Heart right ventricle (tissue), 16 donors: ENCODE measurements at regions not wholly inside any gene's neighbourhood (a gene's known extent, or its start where the extent isn't known, plus 50 kb on each side); places are given as distances from the start of the nearest gene placed in this dataset.

Experiments
- ATAC-seq, 8 donors: fragments of 200-7000 bp; cut with Tn5 transposase; one replicate each; pipeline ENCODE4 v1.9.1; 2020; ENCODE audit warnings: mild to moderate bottlenecking in 8 of 8, moderate library complexity in 8 of 8, moderate number of reproducible peaks in 1 of 8
- DNase-seq, 2 donors: peaks; one replicate each; pipeline ENCODE4 v3.0.0-alpha.2; 2020
- H3K27ac ChIP-seq, 10 donors: fragments of 200-600 bp; sonication (generic) in 2 of 10; one replicate each; pipeline versions ENCODE4 v1.5.0 to v1.8.0; 2020 to 2022; ENCODE audit warnings: mild to moderate bottlenecking in 3 of 10
- H3K27me3 ChIP-seq, 7 donors: fragments of 200-600 bp; one replicate each; pipeline ENCODE4 v1.8.0; 2021 to 2022; ENCODE audit warnings: mild to moderate bottlenecking in 2 of 7
- H3K36me3 ChIP-seq, 9 donors: fragments of 200-600 bp; sonication (generic) in 1 of 9; one replicate each; pipeline versions ENCODE4 v1.5.0 to v1.8.0; 2020 to 2022; ENCODE audit warnings: mild to moderate bottlenecking in 2 of 9
- H3K4me1 ChIP-seq, 9 donors: fragments of 200-600 bp; sonication (generic) in 1 of 9; one replicate each; pipeline versions ENCODE4 v1.5.0 to v1.8.0; 2020 to 2022; ENCODE audit warnings: mild to moderate bottlenecking in 4 of 9
- H3K4me3 ChIP-seq, 10 donors: fragments of 200-600 bp; sonication (generic) in 2 of 10; one replicate each; pipeline versions ENCODE4 v1.5.0 to v1.8.0; 2020 to 2022; ENCODE audit warnings: mild to moderate bottlenecking in 7 of 10, moderate library complexity in 2 of 10
- H3K9me3 ChIP-seq, 11 donors: fragments of 200-600 bp in 10 of 11; sonication (generic) in 2 of 11; one replicate each; pipeline versions ENCODE4 v1.5.0 to v1.8.0; 2013 to 2022; ENCODE audit warnings: mild to moderate bottlenecking in 2 of 11, control low read depth in 1 of 11, moderate library complexity in 1 of 11
- WGBS, 2 donors: extraction: QIAGEN DNeasy Blood & Tissue Kit; methylation state at CpG; one replicate each; pipeline ENCODE4 v1.1.7; 2013; ENCODE audit warnings: inconsistent platforms in 1 of 2; 5-methylcytosine and 5-hydroxymethylcytosine counted together
- intact Hi-C, 10 donors: fragments of 100-400 bp; cut with DNase I; formaldehyde crosslinking; loops; one replicate each; pipeline versions ENCODE4 v1.11.1 to v1.14.2; 2022
- TF ChIP-seq, protein P1 (sequence below), 9 donors: fragments of 200-600 bp; sonication (generic) in 2 of 9; IDR thresholded peaks; one replicate each; pipeline versions ENCODE4 v1.5.0 to v1.8.0; 2021 to 2022; ENCODE audit warnings: antibody characterized with exemption in 9 of 9, mild to moderate bottlenecking in 5 of 9, moderate library complexity in 1 of 9
- donor health status: Arrhythmogenic right ventricular cardiomyopathy.
- donor health status: ischemic (EF 13 %, LVEDD 7.1; RV severe dilation, severe dysfunction).
- donor health status: healthy with polysubstance abuse.
- donor health status: DM: no; HTN: yes; CAD: no.
- donor health status: DM: no; HTN: no; CAD: no.
- donor health status: ischemic (EF 25% LVEDD 6.9; RV normal size, moderate dysfunction).
- donor health status: ischemic (EF 25% LVEDD 5.7; RV mildly dilated, moderate dysfunction).
- donor health status: healthy.
- donor health status: DM: yes; HTN: yes; CAD: no.
- donor health status: Ischemic cardiomyopathy.
- donor health status: ischemic (EF 35%, LVEDD 5.7; RV mildly dilated, moderate dysfunction).
- donor health status: nonischemic (EF 11% LVEDD 7.7; RV severe dilation, severe dysfunction).
- donor health status: DM: yes; HTN: yes; CAD: no.
- donor health status: PGD.
- donor health status: ischemic (EF 29% LVEDD 5.4; RV normal size, mild dysfunction).
- donor health status: nonischemic (EF 23%, LVEDD 6.1; RV moderate dilation, normal function).

DNA sequence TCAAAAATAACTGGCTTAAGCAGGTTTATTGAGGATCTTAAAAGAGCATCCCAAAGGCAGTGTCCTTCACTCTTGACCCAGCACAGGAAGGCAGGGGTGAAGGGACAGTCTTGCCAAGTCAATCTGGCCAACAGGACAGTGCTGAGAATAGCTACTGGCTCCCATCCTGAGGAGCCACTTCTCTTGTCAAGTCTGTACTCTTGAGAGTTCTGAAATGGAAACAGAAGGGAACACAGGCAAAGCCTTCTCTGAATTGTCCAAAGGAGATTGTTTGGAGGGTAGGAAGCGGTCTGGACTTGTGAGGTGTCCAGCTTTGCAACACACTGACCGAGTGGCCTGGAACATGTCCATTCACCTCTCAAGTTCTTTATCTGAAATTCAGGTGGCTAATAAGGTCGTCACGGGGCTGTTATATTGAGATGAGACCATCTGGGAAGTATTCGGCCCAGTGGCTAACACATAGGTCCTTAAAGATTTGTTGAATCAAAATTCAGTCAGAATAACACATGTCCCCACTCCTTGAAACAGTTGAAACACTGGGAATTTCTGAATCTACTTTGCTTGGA lies 99.5 kb upstream of the FHL2 start:
- Histone ChIP-seq H3K27me3 (no peaks in the 10 kb centered on the region), H3K36me3 (no peaks in the 10 kb centered on the region), H3K27ac (peak overlapping the region; percentile 22 to 94 (median 85)), H3K4me3 (no peak overlapping the region), H3K9me3 (peaks cover 0 to 18% (median 0%) of the 10 kb centered on the region in 11 donors), H3K4me1 (peaks cover 0 to 55% (median 43%) of the 10 kb centered on the region in 9 donors)
- DNase-seq (peak in 1 of 2 donors; percentile 58), ATAC-seq (peak; percentile 20 to 76 (median 68))
- TF ChIP-seq, protein P1, sequence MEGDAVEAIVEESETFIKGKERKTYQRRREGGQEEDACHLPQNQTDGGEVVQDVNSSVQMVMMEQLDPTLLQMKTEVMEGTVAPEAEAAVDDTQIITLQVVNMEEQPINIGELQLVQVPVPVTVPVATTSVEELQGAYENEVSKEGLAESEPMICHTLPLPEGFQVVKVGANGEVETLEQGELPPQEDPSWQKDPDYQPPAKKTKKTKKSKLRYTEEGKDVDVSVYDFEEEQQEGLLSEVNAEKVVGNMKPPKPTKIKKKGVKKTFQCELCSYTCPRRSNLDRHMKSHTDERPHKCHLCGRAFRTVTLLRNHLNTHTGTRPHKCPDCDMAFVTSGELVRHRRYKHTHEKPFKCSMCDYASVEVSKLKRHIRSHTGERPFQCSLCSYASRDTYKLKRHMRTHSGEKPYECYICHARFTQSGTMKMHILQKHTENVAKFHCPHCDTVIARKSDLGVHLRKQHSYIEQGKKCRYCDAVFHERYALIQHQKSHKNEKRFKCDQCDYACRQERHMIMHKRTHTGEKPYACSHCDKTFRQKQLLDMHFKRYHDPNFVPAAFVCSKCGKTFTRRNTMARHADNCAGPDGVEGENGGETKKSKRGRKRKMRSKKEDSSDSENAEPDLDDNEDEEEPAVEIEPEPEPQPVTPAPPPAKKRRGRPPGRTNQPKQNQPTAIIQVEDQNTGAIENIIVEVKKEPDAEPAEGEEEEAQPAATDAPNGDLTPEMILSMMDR (IDR thresholded peaks at IDR 0.05): no peak
- 41 to 42% methylated on average over 5 of the region's 5 CpGs for WGBS, 2 donors
- intact Hi-C loops: loop anchor here in 3 of 10 donors (1.0 to 5.0 kb wide), 3 partner anchors 17 to 111 kb away; no protein-coding TSS in a partner anchor

DNA sequence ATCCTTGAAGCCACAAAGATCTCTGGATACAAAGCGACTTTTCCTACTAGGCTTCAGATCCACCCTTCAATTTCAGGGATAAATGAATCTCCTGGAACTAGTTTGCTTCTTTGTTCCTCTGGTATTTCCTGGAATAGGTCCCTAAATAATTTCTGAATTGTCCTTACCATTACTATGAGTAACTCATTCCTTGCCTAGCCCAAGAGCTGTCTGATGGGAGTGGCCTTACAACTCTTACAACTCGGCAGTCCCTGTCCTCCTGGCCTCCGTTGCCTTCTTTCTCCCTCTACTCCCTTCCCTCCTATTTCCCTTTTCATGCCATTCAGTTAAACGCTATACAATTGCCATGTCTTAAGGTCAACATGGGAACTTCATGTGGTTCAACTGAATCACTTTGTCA lies 98.2 kb upstream of the FHL2 start:
- Histone ChIP-seq H3K27me3 (no peaks in the 10 kb centered on the region), H3K36me3 (no peaks in the 10 kb centered on the region), H3K9me3 (peaks cover 0 to 31% (median 11%) of the 10 kb centered on the region in 11 donors), H3K4me3 (no peak overlapping the region), H3K27ac (peak overlapping the region; percentile 51 to 94 (median 85)), H3K4me1 (peaks cover 0 to 55% (median 43%) of the 10 kb centered on the region in 9 donors)
- intact Hi-C loops: loop anchor here in 2 of 10 donors (2.0 to 5.0 kb wide), 3 partner anchors 18 to 110 kb away; no protein-coding TSS in a partner anchor
- DNase-seq (no peak), ATAC-seq (no peak)
- WGBS, 2 donors: 60 to 62% methylated on average over 4 of the region's 4 CpGs
- TF ChIP-seq, protein P1 (IDR thresholded peaks at IDR 0.05): no peak

GRCh38 chr2:105496271-105496670 lies 97.4 kb upstream of the FHL2 start:
- peaks cover 0 to 55% (median 43%) of the 10 kb centered on the region in 9 donors for H3K4me1 ChIP-seq
- TF ChIP-seq, protein P1 (IDR thresholded peaks at IDR 0.05): no peak
- ATAC-seq: peak; percentile 22 to 85 (median 80)
- peak in 1 of 2 donors; percentile 48 for DNase-seq
- peak overlapping the region; percentile 68 to 94 (median 88) for H3K27ac ChIP-seq
- intact Hi-C loops: loop anchor here in 2 of 10 donors (2.0 to 5.0 kb wide), 3 partner anchors 19 to 109 kb away; no protein-coding TSS in a partner anchor
- H3K36me3 ChIP-seq: no peaks in the 10 kb centered on the region
- WGBS, 2 donors: 16 to 41% methylated on average over 3 of the region's 3 CpGs
- H3K9me3 ChIP-seq: peaks cover 0 to 33% (median 11%) of the 10 kb centered on the region in 11 donors
- no peaks in the 10 kb centered on the region for H3K27me3 ChIP-seq
- H3K4me3 ChIP-seq: no peak overlapping the region

GRCh38 chr2:105494683-105495425 lies 96.0 kb upstream of the FHL2 start:
- Histone ChIP-seq H3K27ac (peak overlapping the region; percentile 68 to 94 (median 88)), H3K4me3 (peak overlapping the region in 1 of 10 donors; percentile 5), H3K27me3 (no peaks in the 10 kb centered on the region), H3K4me1 (peaks cover 0 to 64% (median 48%) of the 10 kb centered on the region in 9 donors), H3K36me3 (no peaks in the 10 kb centered on the region), H3K9me3 (peaks cover 0 to 32% (median 11%) of the 10 kb centered on the region in 11 donors)
- TF ChIP-seq, protein P1 (IDR thresholded peaks at IDR 0.05): no peak
- ATAC-seq: peak; percentile 77 to 91 (median 85)
- peak; percentile 56 to 70 for DNase-seq
- intact Hi-C loops: loop anchor here in 3 of 10 donors (5.0 kb wide), 2 partner anchors 58 to 108 kb away; no protein-coding TSS in a partner anchor
- 41 to 53% methylated on average over 13 of the region's 13 CpGs for WGBS, 2 donors
